GM23338 (cell line): ENCODE measurements at regions not wholly inside any gene's neighbourhood (a gene's known extent, or its start where the extent isn't known, plus 50 kb on each side); places are given as distances from the start of the nearest gene placed in this dataset.

Source experiments
- CREB1 ChIP-seq: fragments of 250-450 bp; sonication (Bioruptor Pico); IDR thresholded peaks from 2 replicates; pipeline ENCODE4 v1.5.0; 2020; ENCODE audit warnings: low read depth, mild to moderate bottlenecking, moderate library complexity
- CTCF ChIP-seq, 2 experiments: fragments of 200-600 bp in 1 of 2; sonication (generic) in 1 of 2; conservative IDR thresholded peaks; 2 replicates each; pipeline versions ENCODE4 v1.5.1 to v1.6.1; 2016 to 2017; ENCODE audit warnings: antibody characterized with exemption in 2 of 2, low read depth in 2 of 2, mild to moderate bottlenecking in 2 of 2, moderate library complexity in 1 of 2
- ETS1 ChIP-seq: IDR thresholded peaks from 2 replicates; pipeline ENCODE4 v1.6.1; 2016; ENCODE audit warnings: antibody characterized with exemption
- EZH2 ChIP-seq: fragments of 200-600 bp; sonication (generic); IDR thresholded peaks from one replicate; pipeline ENCODE4 v1.8.0; 2017; ENCODE audit warnings: antibody characterized with exemption, mild to moderate bottlenecking, low read depth; ENCODE audit not compliant: unreplicated experiment
- EZH2phosphoT487 ChIP-seq: fragments of 200-600 bp; sonication (generic); IDR thresholded peaks from one replicate; pipeline ENCODE4 v1.8.1; 2018; ENCODE audit warnings: antibody characterized with exemption; ENCODE audit not compliant: unreplicated experiment
- JUNB ChIP-seq: IDR thresholded peaks from one replicate; pipeline ENCODE4 v1.6.1; 2016; ENCODE audit warnings: antibody characterized with exemption; ENCODE audit not compliant: unreplicated experiment
- NANOG ChIP-seq: IDR thresholded peaks from 2 replicates; pipeline ENCODE4 v1.6.1; 2016; ENCODE audit warnings: antibody characterized with exemption, borderline replicate concordance
- POLR2AphosphoS5 ChIP-seq: IDR thresholded peaks from 2 replicates; pipeline ENCODE4 v1.6.1; 2016; ENCODE audit warnings: antibody characterized with exemption, low read depth
- REST ChIP-seq: IDR thresholded peaks from one replicate; pipeline ENCODE4 v1.6.1; 2018; ENCODE audit warnings: antibody characterized with exemption; ENCODE audit not compliant: unreplicated experiment
- ZNF331 ChIP-seq: fragments of 250-450 bp; sonication (Bioruptor Pico); IDR thresholded peaks from 2 replicates; pipeline ENCODE4 v1.5.0; 2020; ENCODE audit warnings: low read depth, mild to moderate bottlenecking, moderate library complexity
- ZNF462 ChIP-seq: fragments of 250-450 bp; sonication (Bioruptor Pico); IDR thresholded peaks from 2 replicates; pipeline ENCODE4 v1.5.0; 2020; ENCODE audit warnings: mild to moderate bottlenecking, moderate library complexity

- TF ChIP-seq EZH2phosphoT487 = no peak
- TF ChIP-seq CREB1 (CRISPR knock-in tag) = no peak
- no peak for TF ChIP-seq CTCF (conservative IDR thresholded peaks at IDR 0.05; ENCODE audit: low read depth in 2 of 2)
- TF ChIP-seq POLR2AphosphoS5 = no peak
- TF ChIP-seq NANOG = no peak
- no peak for TF ChIP-seq EZH2
- no peak for TF ChIP-seq REST
- TF ChIP-seq JUNB = no peak
- no peak for TF ChIP-seq ZNF331 (CRISPR knock-in tag)
- TF ChIP-seq ETS1 = no peak
- TF ChIP-seq ZNF462 (CRISPR knock-in tag) = no peak
These were observed 148.9 kb upstream of the FGF16 start for GRCh38 chrX:77298296-77298695.
